ELR (cell line): ENCODE measurements at regions not wholly inside any gene's neighbourhood (a gene's known extent, or its start where the extent isn't known, plus 50 kb on each side); places are given as distances from the start of the nearest gene placed in this dataset.
A peak's percentile ranks its signal among the peaks of the same experiment; 100 is the strongest.

Experiments used
- DNase-seq: peaks from one replicate; pipeline ENCODE4 v3.0.0-alpha.2; 2015; ENCODE audit warnings: low read depth

DNA sequence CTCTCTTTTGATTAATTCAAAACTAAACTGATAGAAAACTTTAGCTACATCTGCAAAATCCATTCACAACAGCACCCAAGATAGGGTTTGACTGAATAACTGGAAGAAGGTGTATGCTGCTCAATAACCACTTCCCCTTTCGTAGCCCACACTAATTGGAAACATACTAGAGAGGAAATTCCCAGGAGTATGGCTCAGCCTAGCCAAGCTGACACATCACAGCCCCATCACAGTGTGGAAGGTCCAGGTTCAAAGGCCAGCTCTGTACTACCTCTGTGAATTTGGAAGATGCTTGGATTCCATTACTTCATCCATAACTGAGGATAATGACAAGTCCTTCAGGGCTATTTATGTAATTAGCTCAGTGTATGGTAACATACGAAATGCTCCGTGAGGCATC lies 185.4 kb downstream of the FBXO15 start:
- peak; percentile 41 for DNase-seq

DNA sequence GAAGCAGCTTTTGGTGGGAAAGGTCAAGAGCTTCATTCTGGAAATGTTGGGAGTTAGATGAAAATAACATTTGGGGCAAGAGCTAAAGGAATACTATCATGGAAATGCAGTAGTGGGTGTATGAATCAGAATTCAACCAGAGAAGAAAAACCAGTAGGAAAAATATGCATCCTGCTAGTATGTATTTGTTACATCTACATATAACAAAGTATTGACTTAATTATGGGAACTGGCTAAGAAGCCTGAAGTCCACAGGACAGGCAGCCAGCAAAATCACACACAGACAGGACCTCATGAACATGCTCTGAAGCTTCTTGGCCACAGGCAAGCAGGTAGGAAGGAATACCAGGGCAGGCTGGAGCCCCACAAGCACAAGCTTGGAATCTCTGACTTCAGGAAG lies 185.8 kb downstream of the FBXO15 start:
- DNase-seq, result no peak

DNA sequence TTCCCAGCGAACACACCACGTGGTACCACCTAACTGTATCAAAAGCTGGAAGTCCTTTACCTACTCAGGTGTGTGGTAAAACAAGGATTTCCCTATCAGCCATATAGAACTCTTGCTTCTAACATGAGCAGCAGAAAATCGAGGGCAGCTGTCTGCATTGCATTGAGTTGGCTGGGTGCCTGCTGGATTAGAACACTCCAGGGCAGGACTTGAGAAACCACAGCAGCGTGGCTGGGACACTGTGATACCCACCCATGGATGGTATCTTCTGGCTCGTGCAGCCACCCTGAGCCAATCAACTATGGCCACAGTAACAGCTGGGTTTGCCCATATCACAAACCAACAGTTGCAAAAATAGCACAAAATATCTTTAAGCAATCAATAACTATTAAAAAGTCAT lies 188.3 kb downstream of the FBXO15 start:
- DNase-seq, result no peak

GRCh38 chr18:73954268-73954667 lies 193.4 kb downstream of the FBXO15 start:
- no peak for DNase-seq

- no peak for DNase-seq
Measured at GRCh38 chr18:73952296-73952946, 195.2 kb downstream of the FBXO15 start.

DNA sequence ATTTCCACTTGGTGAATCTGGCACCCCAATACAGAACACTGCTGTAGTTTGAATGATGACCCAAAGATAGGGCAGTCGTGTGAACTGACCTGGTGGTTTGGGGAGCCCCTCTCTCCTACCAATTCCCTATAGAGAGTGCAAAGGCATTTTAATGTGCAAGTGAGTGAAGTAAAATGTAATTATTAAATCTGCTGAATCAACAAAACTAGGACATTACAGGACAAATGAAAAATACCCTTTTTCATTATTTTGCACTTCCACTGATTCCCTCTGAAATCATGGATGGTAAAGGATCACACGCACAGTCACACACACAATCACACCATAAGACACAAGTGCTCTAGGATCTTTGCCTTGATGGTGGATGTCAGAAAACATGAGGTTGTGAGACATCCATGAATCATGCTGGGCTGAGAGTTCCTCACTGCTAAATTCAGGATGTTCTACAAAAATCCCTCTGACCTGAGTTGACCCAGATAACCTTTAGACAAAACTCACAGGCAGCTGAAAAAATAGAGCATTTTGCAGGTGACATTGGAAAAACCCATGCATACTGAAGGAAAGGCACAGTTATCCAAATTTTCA lies 197.4 kb downstream of the FBXO15 start:
- peak; percentile 2 for DNase-seq

- no peak for DNase-seq
Measured at GRCh38 chr18:73948497-73948896, 199.1 kb downstream of the FBXO15 start.

DNA sequence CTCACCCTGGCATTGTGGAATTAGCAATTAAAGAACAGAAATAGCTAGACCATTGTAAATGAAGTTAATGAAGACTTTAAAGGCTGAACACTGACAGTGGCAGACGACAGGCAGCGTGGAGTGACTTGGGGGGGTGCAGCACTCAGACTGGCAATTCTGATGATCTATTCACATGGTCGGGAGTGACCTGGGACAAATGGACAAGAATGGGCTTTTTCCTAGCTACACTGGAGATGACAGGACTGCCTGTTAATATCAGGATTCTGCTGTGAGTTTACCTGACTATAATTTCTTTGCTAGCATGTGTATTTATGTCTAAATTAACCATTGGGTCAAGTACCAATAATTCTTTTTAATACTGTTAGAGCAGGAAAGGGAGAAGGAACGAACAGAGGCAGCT lies 199.6 kb downstream of the FBXO15 start:
- no peak for DNase-seq

GRCh38 chr18:73947180-73947921 lies 200.3 kb downstream of the FBXO15 start:
- DNase-seq, result no peak

DNA sequence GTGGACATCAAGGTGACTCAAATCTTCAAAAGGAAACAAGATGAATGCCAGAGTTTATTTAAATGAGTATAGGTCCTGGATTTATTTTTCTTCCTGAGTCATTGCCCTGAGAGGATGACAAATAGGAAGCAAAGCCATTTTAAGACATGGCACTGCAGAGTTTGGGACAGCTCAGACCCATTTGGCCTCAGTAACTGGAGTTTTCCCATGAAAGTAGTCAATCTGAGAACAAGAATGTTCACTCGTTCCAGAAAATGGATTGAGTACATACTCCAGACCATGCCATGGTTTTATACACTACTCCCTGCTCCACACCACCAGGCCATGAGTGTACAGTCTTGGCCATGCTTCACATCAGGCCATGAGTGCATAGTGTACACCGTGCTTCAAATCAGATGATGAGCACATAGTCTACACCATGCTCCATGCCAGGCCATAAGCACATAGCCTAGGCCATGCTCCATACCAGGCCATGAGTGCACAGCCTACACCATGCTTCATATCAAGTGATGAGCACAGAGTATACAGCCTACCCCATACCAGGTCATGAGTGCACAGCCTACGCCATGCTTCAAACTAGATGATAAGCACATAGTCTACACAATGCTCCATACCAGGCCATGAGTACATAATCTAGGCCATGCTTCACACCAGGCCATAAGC lies 202.4 kb downstream of the FBXO15 start:
- DNase-seq, result peak; percentile 19

- DNase-seq, result no peak
Measured at GRCh38 chr18:73944715-73945114, 202.9 kb downstream of the FBXO15 start.

DNA sequence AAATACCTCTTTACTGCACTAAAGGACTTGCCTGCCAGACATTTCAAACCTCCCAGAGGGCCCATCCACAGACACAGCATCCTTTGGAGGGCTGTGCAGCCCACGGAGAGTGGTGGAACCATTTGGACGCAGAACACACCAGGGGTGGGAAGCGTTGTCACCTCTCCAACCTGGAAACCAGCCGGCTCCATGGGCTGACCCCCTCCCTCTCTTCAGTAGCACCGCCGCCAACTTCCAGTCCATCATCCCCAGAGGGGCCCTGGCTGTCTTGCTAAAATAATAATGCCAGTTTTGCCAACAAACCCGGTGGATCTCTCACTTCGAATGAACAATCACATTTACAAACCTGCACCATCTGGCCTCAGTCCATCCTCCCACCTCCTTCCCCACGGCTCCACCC lies 203.9 kb downstream of the FBXO15 start:
- DNase-seq, result no peak

GRCh38 chr18:73942956-73943355 lies 204.7 kb downstream of the FBXO15 start:
- no peak for DNase-seq

DNA sequence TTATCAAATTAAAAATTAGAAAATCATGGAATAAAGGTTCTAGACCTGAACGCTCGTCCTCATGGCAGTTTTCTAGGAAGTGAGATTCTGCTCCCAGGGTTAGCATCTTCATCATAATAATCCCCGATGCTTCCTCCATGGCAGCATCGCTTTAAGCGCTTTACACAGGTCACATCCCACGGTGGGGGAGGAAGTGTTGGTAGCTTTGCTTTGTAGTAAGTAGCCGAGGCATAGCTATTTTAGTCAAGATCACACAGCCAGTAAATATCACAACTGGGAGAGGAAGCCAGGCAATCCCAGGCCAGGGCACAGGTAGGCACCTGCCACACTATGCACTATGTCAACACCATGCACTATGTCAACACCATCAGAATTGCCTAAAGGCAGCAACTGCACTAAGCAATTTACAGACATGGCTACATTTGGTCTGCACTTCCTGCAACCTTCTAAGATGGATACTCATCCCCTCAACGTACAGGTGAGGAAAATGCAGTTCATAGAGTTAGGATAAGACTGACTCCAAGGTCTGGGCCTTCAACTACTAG lies 205.5 kb downstream of the FBXO15 start:
- no peak for DNase-seq

DNA sequence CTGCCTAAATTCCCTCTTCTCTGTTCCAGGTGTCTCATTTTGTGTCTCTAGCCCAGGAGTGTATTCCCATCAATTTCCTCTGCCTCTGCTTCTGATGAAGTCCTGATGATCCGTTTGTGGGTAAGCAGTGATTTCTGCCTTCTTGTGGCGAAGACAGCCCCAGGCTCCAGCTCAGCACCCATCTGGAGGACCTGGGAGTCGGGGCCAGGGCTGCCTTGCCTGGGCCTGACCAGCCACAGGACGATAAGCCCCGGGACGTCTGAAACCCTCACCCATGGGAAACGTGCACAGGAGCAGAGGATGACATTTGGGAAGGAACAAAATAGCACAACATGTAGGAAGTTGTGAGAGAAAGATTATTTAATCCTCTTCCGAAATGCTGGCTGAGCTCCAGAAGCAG lies 206.9 kb downstream of the FBXO15 start:
- no peak for DNase-seq

- no peak for DNase-seq
Measured at GRCh38 chr18:73939391-73939790, 208.2 kb downstream of the FBXO15 start.

GRCh38 chr18:73933685-73934084 lies 213.9 kb downstream of the FBXO15 start:
- DNase-seq, result no peak

- no peak for DNase-seq
Measured at GRCh38 chr18:73932976-73933375, 214.7 kb downstream of the FBXO15 start.

DNA sequence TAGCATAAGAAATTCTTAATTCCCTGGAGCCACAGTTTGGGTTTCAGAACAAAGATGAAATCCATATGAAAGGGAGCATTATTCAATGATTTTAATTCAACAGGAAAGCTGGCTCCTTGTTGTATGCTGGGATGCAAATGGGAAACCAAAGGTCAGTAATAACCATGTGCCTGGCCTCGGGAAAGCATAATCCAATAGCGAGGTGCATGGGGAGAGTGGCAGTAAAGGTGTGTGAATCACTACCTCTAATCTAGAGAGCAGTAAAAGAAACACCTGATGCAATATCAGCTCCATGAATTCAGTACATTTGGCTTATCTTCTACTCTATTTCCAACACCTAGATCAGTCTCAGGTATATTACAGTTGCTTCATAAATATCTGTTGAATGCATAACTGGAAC lies 220.1 kb downstream of the FBXO15 start:
- no peak for DNase-seq

- no peak for DNase-seq
Measured at GRCh38 chr18:73924836-73925235, 222.8 kb downstream of the FBXO15 start.

GRCh38 chr18:73924307-73924706 lies 223.3 kb downstream of the FBXO15 start:
- DNase-seq, result no peak

GRCh38 chr18:73923866-73924265 lies 223.8 kb downstream of the FBXO15 start:
- DNase-seq, result no peak

DNA sequence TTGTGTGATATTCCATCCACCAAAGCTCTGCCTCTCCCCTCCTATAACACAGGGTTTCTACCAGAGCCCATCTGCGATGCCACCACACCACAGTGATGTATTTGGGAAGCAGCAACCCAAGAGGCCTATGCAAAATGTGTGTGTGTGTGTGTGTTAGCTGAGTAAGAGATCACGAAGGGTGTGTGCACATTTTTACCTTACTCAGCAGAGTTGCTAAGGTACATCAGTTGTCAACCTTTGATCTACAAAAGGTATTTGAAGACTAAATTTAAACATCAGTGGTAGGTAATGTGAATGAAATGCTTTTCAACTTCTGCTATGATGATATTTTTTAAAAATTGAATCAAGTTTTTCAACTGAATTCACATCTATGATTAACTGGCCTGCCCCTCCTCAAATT lies 227.6 kb downstream of the FBXO15 start:
- DNase-seq, result no peak
